Tibial artery (tissue), 4 donors: ENCODE measurements at regions not wholly inside any gene's neighbourhood (a gene's known extent, or its start where the extent isn't known, plus 50 kb on each side); places are given as distances from the start of the nearest gene placed in this dataset.

Experiments used
- DNase-seq, 2 donors: peaks; one replicate each; pipeline ENCODE4 v3.0.0-alpha.2; 2019
- H3K27ac ChIP-seq, 2 donors: fragments of 200-600 bp; sonication (generic) in 1 of 2; 1 replicate in 1 of 2; 2 replicates in 1 of 2; pipeline ENCODE4 v1.5.1; 2018 to 2019; ENCODE audit warnings: mild to moderate bottlenecking in 1 of 2
- H3K27me3 ChIP-seq, 2 donors: fragments of 200-600 bp; sonication (generic) in 1 of 2; one replicate each; pipeline versions ENCODE4 v1.5.1 to v1.6.0; 2016 to 2019
- H3K36me3 ChIP-seq, 3 donors: fragments of 200-600 bp; sonication (generic) in 2 of 3; one replicate each; pipeline ENCODE4 v1.5.1; 2016 to 2019; ENCODE audit warnings: mild to moderate bottlenecking in 2 of 3
- H3K4me1 ChIP-seq, 4 donors: fragments of 200-600 bp; sonication (generic) in 2 of 4; 1 replicate in 3 of 4; 2 replicates in 1 of 4; pipeline ENCODE4 v1.5.1; 2016 to 2019
- H3K4me3 ChIP-seq, 2 donors: fragments of 200-600 bp; sonication (generic) in 1 of 2; 1 replicate in 1 of 2; 2 replicates in 1 of 2; pipeline ENCODE4 v1.5.1; 2018 to 2019; ENCODE audit warnings: mild to moderate bottlenecking in 2 of 2
- H3K9me3 ChIP-seq, 3 donors: fragments of 200-600 bp; sonication (generic) in 1 of 3; one replicate each; pipeline ENCODE4 v1.5.1; 2016 to 2019
- CTCF ChIP-seq, 2 experiments: fragments of 200-600 bp in 1 of 2; fragments of 450-650 bp in 1 of 2; IDR thresholded peaks; one replicate each; pipeline ENCODE4 v1.5.1; 2017 to 2019; ENCODE audit warnings: antibody characterized with exemption in 2 of 2, mild to moderate bottlenecking in 1 of 2, moderate library complexity in 1 of 2
- intact Hi-C: fragments of 100-400 bp; cut with DNase I; formaldehyde crosslinking; loops from one replicate; pipeline ENCODE4 v1.15.0; 2023; ENCODE audit warnings: low total_unique reads

GRCh38 chr1:182121787-182122186, 60.3 kb upstream of the ZNF648 start:
- Histone ChIP-seq H3K27ac (no peak overlapping the region), H3K27me3 (no peaks in the 10 kb centered on the region), H3K36me3 (no peaks in the 10 kb centered on the region), H3K9me3 (no peaks in the 10 kb centered on the region), H3K4me1 (peaks cover 0 to 11% (median 0%) of the 10 kb centered on the region in 4 donors), H3K4me3 (no peak overlapping the region)
- no peak for TF ChIP-seq CTCF (IDR thresholded peaks at IDR 0.05)
- intact Hi-C loops: no loop called here
- DNase-seq: no peak

- intact Hi-C loops: no loop called here
- TF ChIP-seq CTCF (IDR thresholded peaks at IDR 0.05): no peak
- H3K27me3 ChIP-seq: peaks cover 0 to 6% of the 10 kb centered on the region in 2 donors
- H3K4me1 ChIP-seq: peaks cover 0 to 11% (median 0%) of the 10 kb centered on the region in 4 donors
- no peak overlapping the region for H3K4me3 ChIP-seq
- no peaks in the 10 kb centered on the region for H3K36me3 ChIP-seq
- H3K27ac ChIP-seq: no peak overlapping the region
- no peak for DNase-seq
- no peaks in the 10 kb centered on the region for H3K9me3 ChIP-seq
These were observed 59.1 kb upstream of the ZNF648 start for GRCh38 chr1:182120411-182121258.

GRCh38 chr1:182119631-182120030, 58.1 kb upstream of the ZNF648 start:
- H3K4me3 ChIP-seq: no peak overlapping the region
- no peak for DNase-seq
- peaks cover 0 to 11% (median 0%) of the 10 kb centered on the region in 4 donors for H3K4me1 ChIP-seq
- peaks cover 0 to 6% of the 10 kb centered on the region in 2 donors for H3K27me3 ChIP-seq
- no peaks in the 10 kb centered on the region for H3K36me3 ChIP-seq
- no peak for TF ChIP-seq CTCF (IDR thresholded peaks at IDR 0.05)
- intact Hi-C loops: no loop called here
- H3K9me3 ChIP-seq: no peaks in the 10 kb centered on the region
- no peak overlapping the region for H3K27ac ChIP-seq

GRCh38 chr1:182118851-182119250, 57.3 kb upstream of the ZNF648 start:
- no peaks in the 10 kb centered on the region for H3K9me3 ChIP-seq
- intact Hi-C loops: no loop called here
- no peaks in the 10 kb centered on the region for H3K36me3 ChIP-seq
- H3K27ac ChIP-seq: no peak overlapping the region
- no peak for DNase-seq
- TF ChIP-seq CTCF (IDR thresholded peaks at IDR 0.05): no peak
- H3K4me3 ChIP-seq: no peak overlapping the region
- peaks cover 0 to 11% (median 0%) of the 10 kb centered on the region in 4 donors for H3K4me1 ChIP-seq
- peaks cover 0 to 7% of the 10 kb centered on the region in 2 donors for H3K27me3 ChIP-seq

GRCh38 chr1:182114627-182115023, 53.1 kb upstream of the ZNF648 start:
- H3K4me1 ChIP-seq: no peaks in the 10 kb centered on the region
- no peaks in the 10 kb centered on the region for H3K36me3 ChIP-seq
- TF ChIP-seq CTCF (IDR thresholded peaks at IDR 0.05): no peak
- DNase-seq: no peak
- H3K4me3 ChIP-seq: no peak overlapping the region
- H3K27ac ChIP-seq: no peak overlapping the region
- H3K9me3 ChIP-seq: no peaks in the 10 kb centered on the region
- peaks cover 0 to 16% of the 10 kb centered on the region in 2 donors for H3K27me3 ChIP-seq
- intact Hi-C loops: no loop called here
